ENCODE measurements at regions not wholly inside any gene's neighbourhood (a gene's known extent, or its start where the extent isn't known, plus 50 kb on each side); places are given as distances from the start of the nearest gene placed in this dataset.
"Not testable (repeated sequence)": the region's sequence is repeated elsewhere in the genome, so short reads cannot be mapped to it uniquely, and the experiment has no call there.

DNA sequence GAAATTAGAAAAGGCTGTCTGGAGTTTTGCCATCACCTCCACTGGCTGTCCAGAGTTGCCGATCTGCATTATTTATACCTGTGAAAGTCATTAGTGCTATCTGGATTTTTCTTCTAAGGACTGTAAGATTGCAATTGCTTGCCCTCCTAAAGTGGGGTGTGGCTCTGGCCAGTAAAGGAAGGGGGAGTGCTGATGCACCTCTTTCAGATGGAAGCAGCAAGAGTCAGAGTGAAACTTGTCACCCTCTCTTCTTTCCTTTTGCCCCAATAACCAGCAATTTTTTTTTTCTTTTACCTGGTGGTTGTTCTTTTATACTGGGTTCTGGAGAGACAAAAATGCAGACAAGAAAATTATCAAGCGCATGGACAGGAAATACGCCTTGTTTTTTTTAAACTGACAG, 527.4 kb upstream of the NRP1 start:
- DNase-seq (ENCODE audit: low spot score), result no peak

GRCh38 chr10:33861016-33861704, 526.7 kb upstream of the NRP1 start:
- no peak for DNase-seq (ENCODE audit: low spot score)

- no peak for DNase-seq (ENCODE audit: low spot score)
Observed at GRCh38 chr10:33860552-33860951, 526.1 kb upstream of the NRP1 start.

GRCh38 chr10:33859319-33860022, 525.0 kb upstream of the NRP1 start:
- DNase-seq (ENCODE audit: low spot score), result no peak

GRCh38 chr10:33858326-33858725, 523.9 kb upstream of the NRP1 start:
- DNase-seq (ENCODE audit: low spot score), result no peak

DNA sequence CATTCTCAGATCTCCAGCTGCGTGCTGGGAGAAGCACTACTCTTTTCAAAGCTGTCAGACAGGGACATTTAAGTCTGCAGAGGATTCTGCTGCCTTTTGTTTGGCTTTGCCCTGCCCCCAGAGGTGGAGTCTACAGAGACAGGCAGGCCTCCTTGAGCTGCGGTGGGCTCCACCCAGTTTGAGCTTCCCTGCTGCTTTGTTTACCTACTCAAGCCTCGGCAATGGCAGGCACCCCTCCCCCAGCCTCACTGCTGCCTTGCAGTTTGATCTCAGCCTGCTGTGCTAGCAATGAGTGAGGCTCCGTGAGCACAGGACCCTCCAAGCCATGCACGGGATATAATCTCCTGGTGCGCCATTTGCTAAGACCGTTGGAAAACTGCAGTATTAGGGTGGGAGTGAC, 518.8 kb upstream of the NRP1 start:
- not testable (repeated sequence) for DNase-seq (ENCODE audit: low spot score)

- DNase-seq (ENCODE audit: low spot score), result no peak
Observed at GRCh38 chr10:33843379-33843778, 508.9 kb upstream of the NRP1 start.

- no peak for DNase-seq (ENCODE audit: low spot score)
Observed at GRCh38 chr10:33841678-33842077, 507.2 kb upstream of the NRP1 start.

- no peak for DNase-seq (ENCODE audit: low spot score)
Observed at GRCh38 chr10:33838731-33839130, 504.3 kb upstream of the NRP1 start.

GRCh38 chr10:33837736-33838135, 503.3 kb upstream of the NRP1 start:
- no peak for DNase-seq (ENCODE audit: low spot score)

GRCh38 chr10:33835556-33835955, 501.1 kb upstream of the NRP1 start:
- DNase-seq (ENCODE audit: low spot score), result no peak

DNA sequence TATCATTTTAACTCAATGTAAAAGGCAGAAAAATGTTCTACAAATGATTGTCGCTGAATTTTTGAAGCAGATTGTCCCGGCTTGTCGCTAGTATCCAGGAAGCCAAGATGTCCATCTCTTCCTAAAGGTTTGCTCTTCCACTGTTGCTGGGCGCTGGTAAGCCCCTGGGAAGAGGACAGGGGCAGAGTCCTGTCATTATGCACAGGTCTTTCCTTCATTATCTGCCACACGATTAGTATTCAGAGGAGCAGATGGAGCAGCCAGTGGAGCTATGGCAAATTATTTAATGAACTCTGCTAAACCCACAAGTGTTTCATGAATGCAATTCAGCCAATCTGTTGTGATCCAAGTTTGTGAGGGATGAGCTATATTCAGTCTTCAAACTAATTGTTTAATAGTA, 499.1 kb upstream of the NRP1 start:
- DNase-seq (ENCODE audit: low spot score), result no peak

DNA sequence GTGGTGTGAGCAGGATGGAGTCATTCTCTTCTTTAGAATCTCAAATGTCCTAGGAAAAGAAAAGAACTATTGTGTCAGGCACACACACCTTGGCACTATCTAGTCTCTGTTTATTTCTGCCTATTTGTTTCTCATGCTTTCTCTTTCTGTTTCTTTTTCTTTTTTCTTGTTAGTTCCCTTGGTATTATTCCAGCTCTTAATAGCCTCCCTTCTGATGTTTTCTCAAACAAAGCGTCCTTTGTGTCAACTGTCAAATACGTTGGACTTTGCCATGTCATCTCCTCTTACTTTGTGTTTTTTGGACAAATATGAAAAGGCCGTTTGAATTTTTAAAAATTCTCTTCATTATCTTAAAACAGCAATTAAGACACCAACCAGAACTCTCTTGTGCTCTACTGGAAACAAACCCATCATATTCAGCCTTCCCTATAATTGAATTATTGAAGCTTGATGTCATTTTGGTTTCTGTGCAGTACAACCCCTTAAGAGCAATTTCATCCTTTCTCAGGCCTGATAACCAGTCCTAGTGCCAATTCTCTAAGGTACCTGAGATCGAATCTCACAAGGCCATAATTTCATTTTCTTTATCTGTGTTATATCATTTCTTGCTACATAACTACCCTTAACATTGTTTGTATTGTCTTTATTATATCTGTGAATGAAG, 497.8 kb upstream of the NRP1 start:
- no peak for DNase-seq (ENCODE audit: low spot score)

DNA sequence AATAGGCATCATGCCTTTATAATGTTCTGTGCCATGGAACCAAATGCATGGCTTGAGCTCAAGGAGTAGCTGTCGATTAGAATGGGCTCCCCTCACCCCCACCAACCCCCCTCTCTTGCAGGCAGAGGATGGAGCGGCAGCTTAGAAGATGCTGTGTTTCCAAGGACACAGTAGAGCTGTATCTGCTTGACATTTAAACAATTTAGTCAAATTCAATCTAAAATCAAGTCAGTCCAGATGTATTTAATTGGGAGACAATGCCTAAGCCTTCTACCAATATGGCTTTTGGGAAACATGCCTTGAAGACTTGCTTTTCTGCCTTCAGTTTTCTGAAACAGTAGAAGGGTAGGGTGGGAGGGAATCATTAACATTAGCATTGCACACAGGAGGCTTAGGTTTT, 497.1 kb upstream of the NRP1 start:
- no peak for DNase-seq (ENCODE audit: low spot score)

- DNase-seq (ENCODE audit: low spot score), result not testable (repeated sequence)
Observed at GRCh38 chr10:33829899-33830298, 495.4 kb upstream of the NRP1 start.

GRCh38 chr10:33828592-33828991, 494.1 kb upstream of the NRP1 start:
- DNase-seq (ENCODE audit: low spot score), result no peak

GRCh38 chr10:33826186-33826585, 491.7 kb upstream of the NRP1 start:
- DNase-seq (ENCODE audit: low spot score), result no peak

- DNase-seq (ENCODE audit: low spot score), result no peak
Observed at GRCh38 chr10:33822774-33823173, 488.3 kb upstream of the NRP1 start.

DNA sequence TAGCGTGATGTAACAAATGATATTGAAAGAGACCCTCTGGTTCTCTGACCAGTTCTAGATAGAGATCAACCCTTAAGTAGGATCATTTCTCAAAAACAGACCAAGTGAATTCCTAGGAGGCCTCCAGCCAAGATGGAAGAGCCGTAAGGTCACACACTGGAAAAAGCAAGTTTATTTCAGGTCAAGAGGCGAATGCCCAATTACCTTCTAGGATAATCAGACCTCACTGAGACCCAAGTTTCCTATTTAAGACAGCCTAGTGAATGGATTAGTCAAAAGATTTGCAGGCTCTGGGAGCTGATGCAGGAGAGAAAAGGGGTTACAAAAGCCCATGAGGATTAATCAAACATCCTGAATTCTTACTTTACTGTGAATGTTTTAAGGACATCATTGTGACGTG, 486.1 kb upstream of the NRP1 start:
- no peak for DNase-seq (ENCODE audit: low spot score)

DNA sequence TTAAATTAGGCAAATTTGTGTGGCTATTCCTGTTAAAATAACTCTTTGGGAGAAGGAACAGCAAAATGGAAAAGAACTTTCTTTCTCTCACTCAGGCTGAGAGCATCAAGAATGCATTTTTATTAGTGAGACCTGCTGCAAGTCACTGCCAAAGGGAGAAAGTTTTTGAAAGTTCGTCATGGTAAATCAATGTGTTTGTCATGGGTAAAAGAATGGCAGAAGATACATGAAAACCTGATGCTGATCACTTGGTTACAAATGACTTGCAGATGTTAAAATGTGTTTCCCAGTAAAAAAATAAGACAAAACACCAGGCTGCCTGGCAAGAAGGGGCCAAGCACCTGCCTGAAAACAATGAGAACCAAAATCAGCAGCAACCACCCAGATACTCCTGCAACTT, 484.7 kb upstream of the NRP1 start:
- DNase-seq (ENCODE audit: low spot score), result no peak

DNA sequence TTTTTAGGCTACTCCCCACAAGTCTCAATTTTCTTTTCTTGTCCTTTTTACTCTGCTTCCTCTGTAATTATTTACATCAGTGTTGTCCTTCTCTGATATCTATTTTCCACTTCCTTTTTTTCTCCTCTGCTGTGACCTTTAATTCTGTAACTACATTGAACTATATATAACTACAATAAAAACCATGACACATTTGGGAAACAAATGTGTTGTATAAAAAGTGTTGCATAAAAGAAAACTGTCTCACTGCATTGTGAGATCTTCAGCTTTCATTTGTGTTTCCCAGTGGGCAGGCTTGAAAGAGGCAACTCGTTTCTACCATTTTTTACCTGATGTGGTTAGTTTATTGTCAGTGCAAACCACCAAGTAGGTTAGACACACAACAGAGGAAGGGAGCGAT, 483.9 kb upstream of the NRP1 start:
- no peak for DNase-seq (ENCODE audit: low spot score)

GRCh38 chr10:33817605-33818004, 483.1 kb upstream of the NRP1 start:
- no peak for DNase-seq (ENCODE audit: low spot score)

DNA sequence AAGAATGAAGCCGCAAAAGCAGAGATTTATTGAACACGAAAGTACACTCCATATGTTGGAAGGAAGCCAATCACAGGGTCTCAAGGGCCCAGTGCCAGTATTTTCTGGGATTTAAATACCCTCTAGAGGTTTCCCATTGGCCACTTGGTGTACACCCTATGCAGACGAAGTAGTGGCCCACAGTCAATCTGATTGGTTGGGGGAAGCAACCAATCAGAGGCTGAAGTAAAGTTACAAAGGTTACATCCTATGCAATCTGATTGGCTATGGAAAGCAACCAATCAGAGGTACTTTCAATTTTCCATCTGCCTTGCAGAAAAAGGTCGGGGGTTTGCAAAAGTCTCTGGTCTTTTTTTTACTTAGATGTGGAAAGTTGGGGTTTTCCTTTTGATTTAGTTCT, 481.3 kb upstream of the NRP1 start:
- DNase-seq (ENCODE audit: low spot score), result no peak

All from A172 (cell line).